K562 (cell line): ENCODE measurements at regions not wholly inside any gene's neighbourhood (a gene's known extent, or its start where the extent isn't known, plus 50 kb on each side); places are given as distances from the start of the nearest gene placed in this dataset.

Experiments
- BRCA1 ChIP-seq, 2 experiments: fragments of 450-650 bp in 1 of 2; sonication (generic) in 1 of 2; formaldehyde crosslinking in 1 of 2; IDR thresholded peaks; 2 replicates each; pipeline versions ENCODE4 v1.5.0 to v1.6.1; 2017 to 2020; ENCODE audit warnings: mild to moderate bottlenecking in 1 of 2, missing genetic modification reagents in 1 of 2
- EGR1 ChIP-seq: fragments of 450-650 bp; conservative IDR thresholded peaks from 2 replicates; pipeline ENCODE4 v1.6.1; 2017; ENCODE audit warnings: mild to moderate bottlenecking
- ETS2 ChIP-seq: IDR thresholded peaks from 2 replicates; pipeline ENCODE4 v1.6.1; 2016; ENCODE audit warnings: borderline replicate concordance, missing genetic modification characterization, mild to moderate bottlenecking, moderate library complexity, missing compliant biosample characterization; ENCODE audit not compliant: poor library complexity, severe bottlenecking
- IRF2 ChIP-seq: sonication (generic); formaldehyde crosslinking; IDR thresholded peaks from 2 replicates; pipeline ENCODE4 v1.8.1; 2022; ENCODE audit warnings: mild to moderate bottlenecking, missing genetic modification reagents
- KDM4B ChIP-seq, 2 experiments: fragments of 450-650 bp in 1 of 2; sonication (generic) in 1 of 2; IDR thresholded peaks; 2 replicates each; pipeline ENCODE4 v1.6.1; 2016 to 2017; ENCODE audit warnings: borderline replicate concordance in 2 of 2, antibody characterized with exemption in 1 of 2, low read depth in 1 of 2, mild to moderate bottlenecking in 1 of 2
- LEF1 ChIP-seq: fragments of 450-650 bp; IDR thresholded peaks from 2 replicates; pipeline ENCODE4 v1.6.1; 2016; ENCODE audit warnings: mild to moderate bottlenecking
- TRIM24 ChIP-seq, 2 experiments: fragments of 450-650 bp; IDR thresholded peaks; 2 replicates each; pipeline ENCODE4 v1.6.1; 2016
- TF ChIP-seq, protein P1 (sequence below): fragments of 450-650 bp; formaldehyde crosslinking; IDR thresholded peaks from 2 replicates; pipeline ENCODE4 v1.4.0; 2022; ENCODE audit warnings: missing genetic modification characterization
- TF ChIP-seq, protein P2 (sequence below): fragments of 250-450 bp; sonication (Bioruptor Pico); IDR thresholded peaks from 2 replicates; pipeline ENCODE4 v1.5.0; 2021; ENCODE audit warnings: mild to moderate bottlenecking, borderline replicate concordance
- TF ChIP-seq, protein P3 (sequence below): sonication (generic); formaldehyde crosslinking; IDR thresholded peaks from 2 replicates; pipeline ENCODE4 v1.8.0; 2022; ENCODE audit warnings: mild to moderate bottlenecking, missing genetic modification reagents, borderline replicate concordance
- TF ChIP-seq, protein P4 (sequence below): fragments of 150-350 bp; IDR thresholded peaks from 2 replicates; pipeline ENCODE4 v1.6.1; 2014; ENCODE audit warnings: low read depth, mild to moderate bottlenecking, low read length, borderline replicate concordance

GRCh38 chr14:83991666-83992065, 1538.3 kb upstream of the FLRT2 start (continued):
- no peak for TF ChIP-seq BRCA1 (IDR thresholded peaks at IDR 0.05)
- TF ChIP-seq BRCA1 (CRISPR knock-in tag; IDR thresholded peaks at IDR 0.05) = no peak
- TF ChIP-seq, protein P1, sequence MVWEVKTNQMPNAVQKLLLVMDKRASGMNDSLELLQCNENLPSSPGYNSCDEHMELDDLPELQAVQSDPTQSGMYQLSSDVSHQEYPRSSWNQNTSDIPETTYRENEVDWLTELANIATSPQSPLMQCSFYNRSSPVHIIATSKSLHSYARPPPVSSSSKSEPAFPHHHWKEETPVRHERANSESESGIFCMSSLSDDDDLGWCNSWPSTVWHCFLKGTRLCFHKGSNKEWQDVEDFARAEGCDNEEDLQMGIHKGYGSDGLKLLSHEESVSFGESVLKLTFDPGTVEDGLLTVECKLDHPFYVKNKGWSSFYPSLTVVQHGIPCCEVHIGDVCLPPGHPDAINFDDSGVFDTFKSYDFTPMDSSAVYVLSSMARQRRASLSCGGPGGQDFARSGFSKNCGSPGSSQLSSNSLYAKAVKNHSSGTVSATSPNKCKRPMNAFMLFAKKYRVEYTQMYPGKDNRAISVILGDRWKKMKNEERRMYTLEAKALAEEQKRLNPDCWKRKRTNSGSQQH (CRISPR knock-in tag) = no peak
- no peak for TF ChIP-seq TRIM24 (IDR thresholded peaks at IDR 0.05)
- no peak for TF ChIP-seq IRF2 (CRISPR knock-in tag)
- no peak for TF ChIP-seq LEF1
- no peak for TF ChIP-seq ETS2 (tag)
- TF ChIP-seq, protein P2, sequence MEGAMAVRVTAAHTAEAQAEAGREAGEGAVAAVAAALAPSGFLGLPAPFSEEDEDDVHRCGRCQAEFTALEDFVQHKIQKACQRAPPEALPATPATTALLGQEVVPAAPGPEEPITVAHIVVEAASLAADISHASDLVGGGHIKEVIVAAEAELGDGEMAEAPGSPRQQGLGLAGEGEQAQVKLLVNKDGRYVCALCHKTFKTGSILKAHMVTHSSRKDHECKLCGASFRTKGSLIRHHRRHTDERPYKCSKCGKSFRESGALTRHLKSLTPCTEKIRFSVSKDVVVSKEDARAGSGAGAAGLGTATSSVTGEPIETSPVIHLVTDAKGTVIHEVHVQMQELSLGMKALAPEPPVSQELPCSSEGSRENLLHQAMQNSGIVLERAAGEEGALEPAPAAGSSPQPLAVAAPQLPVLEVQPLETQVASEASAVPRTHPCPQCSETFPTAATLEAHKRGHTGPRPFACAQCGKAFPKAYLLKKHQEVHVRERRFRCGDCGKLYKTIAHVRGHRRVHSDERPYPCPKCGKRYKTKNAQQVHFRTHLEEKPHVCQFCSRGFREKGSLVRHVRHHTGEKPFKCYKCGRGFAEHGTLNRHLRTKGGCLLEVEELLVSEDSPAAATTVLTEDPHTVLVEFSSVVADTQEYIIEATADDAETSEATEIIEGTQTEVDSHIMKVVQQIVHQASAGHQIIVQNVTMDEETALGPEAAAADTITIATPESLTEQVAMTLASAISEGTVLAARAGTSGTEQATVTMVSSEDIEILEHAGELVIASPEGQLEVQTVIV (CRISPR knock-in tag) = no peak
- TF ChIP-seq, protein P3, sequence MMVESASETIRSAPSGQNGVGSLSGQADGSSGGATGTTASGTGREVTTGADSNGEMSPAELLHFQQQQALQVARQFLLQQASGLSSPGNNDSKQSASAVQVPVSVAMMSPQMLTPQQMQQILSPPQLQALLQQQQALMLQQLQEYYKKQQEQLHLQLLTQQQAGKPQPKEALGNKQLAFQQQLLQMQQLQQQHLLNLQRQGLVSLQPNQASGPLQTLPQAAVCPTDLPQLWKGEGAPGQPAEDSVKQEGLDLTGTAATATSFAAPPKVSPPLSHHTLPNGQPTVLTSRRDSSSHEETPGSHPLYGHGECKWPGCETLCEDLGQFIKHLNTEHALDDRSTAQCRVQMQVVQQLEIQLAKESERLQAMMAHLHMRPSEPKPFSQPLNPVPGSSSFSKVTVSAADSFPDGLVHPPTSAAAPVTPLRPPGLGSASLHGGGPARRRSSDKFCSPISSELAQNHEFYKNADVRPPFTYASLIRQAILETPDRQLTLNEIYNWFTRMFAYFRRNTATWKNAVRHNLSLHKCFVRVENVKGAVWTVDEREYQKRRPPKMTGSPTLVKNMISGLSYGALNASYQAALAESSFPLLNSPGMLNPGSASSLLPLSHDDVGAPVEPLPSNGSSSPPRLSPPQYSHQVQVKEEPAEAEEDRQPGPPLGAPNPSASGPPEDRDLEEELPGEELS (CRISPR knock-in tag) = no peak
- no peak for TF ChIP-seq KDM4B (IDR thresholded peaks at IDR 0.05; ENCODE audit: borderline replicate concordance in 2 of 2, low read depth in 1 of 2)
- TF ChIP-seq EGR1 = no peak
- TF ChIP-seq, protein P4, sequence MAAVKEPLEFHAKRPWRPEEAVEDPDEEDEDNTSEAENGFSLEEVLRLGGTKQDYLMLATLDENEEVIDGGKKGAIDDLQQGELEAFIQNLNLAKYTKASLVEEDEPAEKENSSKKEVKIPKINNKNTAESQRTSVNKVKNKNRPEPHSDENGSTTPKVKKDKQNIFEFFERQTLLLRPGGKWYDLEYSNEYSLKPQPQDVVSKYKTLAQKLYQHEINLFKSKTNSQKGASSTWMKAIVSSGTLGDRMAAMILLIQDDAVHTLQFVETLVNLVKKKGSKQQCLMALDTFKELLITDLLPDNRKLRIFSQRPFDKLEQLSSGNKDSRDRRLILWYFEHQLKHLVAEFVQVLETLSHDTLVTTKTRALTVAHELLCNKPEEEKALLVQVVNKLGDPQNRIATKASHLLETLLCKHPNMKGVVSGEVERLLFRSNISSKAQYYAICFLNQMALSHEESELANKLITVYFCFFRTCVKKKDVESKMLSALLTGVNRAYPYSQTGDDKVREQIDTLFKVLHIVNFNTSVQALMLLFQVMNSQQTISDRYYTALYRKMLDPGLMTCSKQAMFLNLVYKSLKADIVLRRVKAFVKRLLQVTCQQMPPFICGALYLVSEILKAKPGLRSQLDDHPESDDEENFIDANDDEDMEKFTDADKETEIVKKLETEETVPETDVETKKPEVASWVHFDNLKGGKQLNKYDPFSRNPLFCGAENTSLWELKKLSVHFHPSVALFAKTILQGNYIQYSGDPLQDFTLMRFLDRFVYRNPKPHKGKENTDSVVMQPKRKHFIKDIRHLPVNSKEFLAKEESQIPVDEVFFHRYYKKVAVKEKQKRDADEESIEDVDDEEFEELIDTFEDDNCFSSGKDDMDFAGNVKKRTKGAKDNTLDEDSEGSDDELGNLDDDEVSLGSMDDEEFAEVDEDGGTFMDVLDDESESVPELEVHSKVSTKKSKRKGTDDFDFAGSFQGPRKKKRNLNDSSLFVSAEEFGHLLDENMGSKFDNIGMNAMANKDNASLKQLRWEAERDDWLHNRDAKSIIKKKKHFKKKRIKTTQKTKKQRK = no peak
